ENCODE measurements at regions not wholly inside any gene's neighbourhood (a gene's known extent, or its start where the extent isn't known, plus 50 kb on each side); places are given as distances from the start of the nearest gene placed in this dataset.
"Not testable (repeated sequence)": the region's sequence is repeated elsewhere in the genome, so short reads cannot be mapped to it uniquely, and the experiment has no call there.

GRCh38 chr13:91248249-91248648, 99.2 kb upstream of the MIR17HG start:
- TF ChIP-seq GATA1 (IDR thresholded peaks at IDR 0.05; ENCODE audit: low read depth, low read length) (no peak), POLR2A (IDR thresholded peaks at IDR 0.05; ENCODE audit: low read length) (no peak)

GRCh38 chr13:91249370-91249769, 98.1 kb upstream of the MIR17HG start:
- no peak for DNase-seq
- TF ChIP-seq GATA1 (IDR thresholded peaks at IDR 0.05; ENCODE audit: low read depth, low read length) = no peak
- no peak for TF ChIP-seq POLR2A (IDR thresholded peaks at IDR 0.05; ENCODE audit: low read length)

More at GRCh38 chr13:91248249-91248648, 99.2 kb upstream of the MIR17HG start:
- no peak for DNase-seq

GRCh38 chr13:91249861-91250260, 97.6 kb upstream of the MIR17HG start:
- TF ChIP-seq GATA1 (IDR thresholded peaks at IDR 0.05; ENCODE audit: low read depth, low read length) (no peak), POLR2A (IDR thresholded peaks at IDR 0.05; ENCODE audit: low read length) (no peak)
- DNase-seq = no peak

- DNase-seq = not testable (repeated sequence)
These were observed 95.9 kb upstream of the MIR17HG start for GRCh38 chr13:91251573-91251972.

- TF ChIP-seq POLR2A (IDR thresholded peaks at IDR 0.05; ENCODE audit: low read length) (no peak), GATA1 (IDR thresholded peaks at IDR 0.05; ENCODE audit: low read depth, low read length) (no peak)
- DNase-seq = no peak
These were observed 83.0 kb upstream of the MIR17HG start for GRCh38 chr13:91264484-91264883.

- TF ChIP-seq GATA1 (IDR thresholded peaks at IDR 0.05; ENCODE audit: low read depth, low read length) (no peak), POLR2A (IDR thresholded peaks at IDR 0.05; ENCODE audit: low read length) (no peak)
- no peak for DNase-seq
These were observed 78.2 kb upstream of the MIR17HG start for GRCh38 chr13:91269237-91269636.

GRCh38 chr13:91270031-91270430, 77.5 kb upstream of the MIR17HG start:
- no peak for TF ChIP-seq GATA1 (IDR thresholded peaks at IDR 0.05; ENCODE audit: low read depth, low read length)
- TF ChIP-seq POLR2A (IDR thresholded peaks at IDR 0.05; ENCODE audit: low read length) = no peak
- no peak for DNase-seq

- no peak for DNase-seq
- TF ChIP-seq POLR2A (IDR thresholded peaks at IDR 0.05; ENCODE audit: low read length) = no peak
- no peak for TF ChIP-seq GATA1 (IDR thresholded peaks at IDR 0.05; ENCODE audit: low read depth, low read length)
These were observed 75.2 kb upstream of the MIR17HG start for GRCh38 chr13:91272235-91272777.

- no peak for TF ChIP-seq POLR2A (IDR thresholded peaks at IDR 0.05; ENCODE audit: low read length)
- TF ChIP-seq GATA1 (IDR thresholded peaks at IDR 0.05; ENCODE audit: low read depth, low read length) = no peak
These were observed 73.8 kb upstream of the MIR17HG start for GRCh38 chr13:91273675-91274074.

GRCh38 chr13:91277013-91277676, 70.3 kb upstream of the MIR17HG start:
- no peak for TF ChIP-seq GATA1 (IDR thresholded peaks at IDR 0.05; ENCODE audit: low read depth, low read length)
- DNase-seq = no peak

More at GRCh38 chr13:91273675-91274074, 73.8 kb upstream of the MIR17HG start:
- DNase-seq = no peak

GRCh38 chr13:91278291-91278690, 69.2 kb upstream of the MIR17HG start:
- TF ChIP-seq POLR2A (IDR thresholded peaks at IDR 0.05; ENCODE audit: low read length) (no peak), GATA1 (IDR thresholded peaks at IDR 0.05; ENCODE audit: low read depth, low read length) (no peak)
- DNase-seq = no peak

- no peak for TF ChIP-seq GATA1 (IDR thresholded peaks at IDR 0.05; ENCODE audit: low read depth, low read length)
- TF ChIP-seq POLR2A (IDR thresholded peaks at IDR 0.05; ENCODE audit: low read length) = no peak
- no peak for DNase-seq
These were observed 68.6 kb upstream of the MIR17HG start for GRCh38 chr13:91278888-91279287.

GRCh38 chr13:91280801-91281200, 66.7 kb upstream of the MIR17HG start:
- TF ChIP-seq GATA1 (IDR thresholded peaks at IDR 0.05; ENCODE audit: low read depth, low read length) (no peak), POLR2A (IDR thresholded peaks at IDR 0.05; ENCODE audit: low read length) (no peak)
- DNase-seq = no peak

- TF ChIP-seq GATA1 (IDR thresholded peaks at IDR 0.05; ENCODE audit: low read depth, low read length) (no peak), POLR2A (IDR thresholded peaks at IDR 0.05; ENCODE audit: low read length) (no peak)
- no peak for DNase-seq
These were observed 63.2 kb upstream of the MIR17HG start for GRCh38 chr13:91284335-91284734.

- no peak for TF ChIP-seq GATA1 (IDR thresholded peaks at IDR 0.05; ENCODE audit: low read depth, low read length)
- no peak for TF ChIP-seq POLR2A (IDR thresholded peaks at IDR 0.05; ENCODE audit: low read length)
- DNase-seq = no peak
These were observed 61.2 kb upstream of the MIR17HG start for GRCh38 chr13:91286317-91286716.

All from erythroblast (primary cell).